ENCODE measurements at regions not wholly inside any gene's neighbourhood (a gene's known extent, or its start where the extent isn't known, plus 50 kb on each side); places are given as distances from the start of the nearest gene placed in this dataset.

DNA sequence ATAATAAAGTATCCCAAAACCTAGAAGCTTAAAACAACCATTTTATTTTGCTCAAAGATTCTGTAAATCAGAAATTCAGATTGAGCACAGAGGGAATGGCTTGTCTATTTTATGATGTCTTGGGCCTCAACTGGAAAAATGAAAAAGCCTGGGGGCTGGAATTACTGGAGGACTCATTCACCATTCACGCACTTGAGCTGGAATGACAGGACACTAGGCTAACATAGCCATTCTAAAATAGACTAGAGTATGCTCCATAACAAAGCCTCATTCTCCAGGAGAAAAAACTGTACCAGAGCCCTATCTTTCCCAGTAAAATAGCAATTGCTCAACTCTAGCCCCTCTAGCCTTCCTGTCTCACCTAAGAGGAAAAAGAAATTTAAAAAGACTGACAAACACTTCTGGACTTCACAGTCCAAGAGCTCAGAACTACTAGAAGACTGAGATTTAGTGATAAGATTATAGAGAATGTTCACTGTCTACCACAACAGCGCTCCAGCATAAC lies 145.4 kb upstream of the BTBD3 start:
- Histone ChIP-seq H3K4me3 (ENCODE audit: low read length in 2 of 2) (no peak overlapping the region), H3K36me3 (ENCODE audit: control insufficient read depth in 2 of 2, insufficient read depth in 2 of 2, low read length in 2 of 2) (no peaks in the 10 kb centered on the region), H3K27me3 (ENCODE audit: control insufficient read depth in 2 of 2, insufficient read depth in 2 of 2, low read length in 2 of 2) (no peaks in the 10 kb centered on the region), H3K9ac (ENCODE audit: low read depth in 1 of 2, low read length in 2 of 2) (no peak overlapping the region), H3K4me1 (ENCODE audit: control insufficient read depth in 2 of 2, insufficient read depth in 2 of 2, low read length in 2 of 2) (no peaks in the 10 kb centered on the region), H3K27ac (ENCODE audit: low read depth in 2 of 2, low read length in 2 of 2) (no peak overlapping the region), H3K9me3 (ENCODE audit: control insufficient read depth in 2 of 2, low read length in 2 of 2) (no peaks in the 10 kb centered on the region)

DNA sequence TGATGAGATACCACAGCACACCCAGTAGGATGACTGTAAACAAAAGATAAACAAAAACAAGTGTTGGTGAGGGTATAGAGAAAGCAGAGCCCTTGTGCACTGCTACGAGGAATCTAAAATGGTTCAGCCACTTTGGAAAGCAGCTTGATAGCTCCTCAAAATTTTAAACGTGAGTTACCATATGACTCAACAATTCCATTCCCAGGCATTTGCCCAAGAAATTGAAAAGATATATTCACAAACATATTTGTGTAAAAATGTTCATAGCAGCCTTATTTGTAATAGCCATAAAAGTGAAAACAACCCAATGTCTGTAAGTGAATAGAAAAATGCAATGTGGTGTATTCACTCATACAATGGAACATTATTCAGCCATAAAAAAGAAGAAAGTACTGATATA lies 141.0 kb upstream of the BTBD3 start:
- Histone ChIP-seq H3K27ac (ENCODE audit: low read depth in 2 of 2, low read length in 2 of 2) (no peak overlapping the region), H3K9me3 (ENCODE audit: control insufficient read depth in 2 of 2, low read length in 2 of 2) (no peaks in the 10 kb centered on the region), H3K27me3 (ENCODE audit: control insufficient read depth in 2 of 2, insufficient read depth in 2 of 2, low read length in 2 of 2) (no peaks in the 10 kb centered on the region), H3K9ac (ENCODE audit: low read depth in 1 of 2, low read length in 2 of 2) (no peak overlapping the region), H3K4me3 (ENCODE audit: low read length in 2 of 2) (no peak overlapping the region), H3K36me3 (ENCODE audit: control insufficient read depth in 2 of 2, insufficient read depth in 2 of 2, low read length in 2 of 2) (no peaks in the 10 kb centered on the region), H3K4me1 (ENCODE audit: control insufficient read depth in 2 of 2, insufficient read depth in 2 of 2, low read length in 2 of 2) (peaks cover 0 to 2% of the 10 kb centered on the region in 2 donors)

DNA sequence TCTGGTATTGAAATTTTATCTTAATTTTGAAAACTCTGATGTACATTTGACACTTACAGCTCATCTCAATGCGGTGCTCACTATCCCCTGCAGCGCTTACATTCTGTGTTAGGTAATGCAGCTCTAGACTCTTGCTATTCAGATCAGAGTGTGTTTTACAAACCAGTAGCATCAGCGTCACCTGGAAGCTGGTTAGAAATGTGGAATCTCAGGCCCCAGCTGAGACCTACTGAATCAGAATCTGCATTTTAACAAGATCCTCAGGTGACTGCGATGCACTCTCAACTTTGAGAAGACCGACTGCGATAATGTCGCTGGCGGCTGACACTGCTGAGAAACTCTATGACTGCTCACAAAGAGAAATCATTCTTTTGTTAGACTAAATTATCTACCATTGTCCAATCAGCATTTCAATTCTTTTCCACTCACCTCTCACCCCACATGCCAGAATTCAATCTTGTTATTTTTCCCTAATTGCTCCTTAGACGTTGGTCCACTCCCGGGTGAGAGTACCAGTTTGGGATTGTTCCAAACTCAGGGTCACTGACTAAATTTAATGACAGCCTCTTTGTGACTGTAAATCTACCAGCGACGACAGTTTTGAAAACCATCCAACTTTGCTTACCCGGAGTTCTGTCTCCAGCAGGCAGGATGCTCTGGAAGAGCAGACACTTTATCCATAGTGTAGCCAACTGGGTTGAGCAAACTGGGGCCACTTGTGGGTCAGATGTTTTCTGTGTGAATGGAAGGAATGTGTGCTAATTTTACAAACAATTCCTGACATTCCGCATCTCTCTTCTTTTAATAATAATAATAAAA lies 140.1 kb upstream of the BTBD3 start:
- no peak overlapping the region for H3K27ac ChIP-seq (ENCODE audit: low read depth in 2 of 2, low read length in 2 of 2)
- H3K27me3 ChIP-seq (ENCODE audit: control insufficient read depth in 2 of 2, insufficient read depth in 2 of 2, low read length in 2 of 2), result no peaks in the 10 kb centered on the region
- H3K4me3 ChIP-seq (ENCODE audit: low read length in 2 of 2), result no peak overlapping the region
- H3K4me1 ChIP-seq (ENCODE audit: control insufficient read depth in 2 of 2, insufficient read depth in 2 of 2, low read length in 2 of 2), result peaks cover 0 to 2% of the 10 kb centered on the region in 2 donors
- no peaks in the 10 kb centered on the region for H3K9me3 ChIP-seq (ENCODE audit: control insufficient read depth in 2 of 2, low read length in 2 of 2)
- H3K9ac ChIP-seq (ENCODE audit: low read depth in 1 of 2, low read length in 2 of 2), result no peak overlapping the region
- H3K36me3 ChIP-seq (ENCODE audit: control insufficient read depth in 2 of 2, insufficient read depth in 2 of 2, low read length in 2 of 2), result no peaks in the 10 kb centered on the region

DNA sequence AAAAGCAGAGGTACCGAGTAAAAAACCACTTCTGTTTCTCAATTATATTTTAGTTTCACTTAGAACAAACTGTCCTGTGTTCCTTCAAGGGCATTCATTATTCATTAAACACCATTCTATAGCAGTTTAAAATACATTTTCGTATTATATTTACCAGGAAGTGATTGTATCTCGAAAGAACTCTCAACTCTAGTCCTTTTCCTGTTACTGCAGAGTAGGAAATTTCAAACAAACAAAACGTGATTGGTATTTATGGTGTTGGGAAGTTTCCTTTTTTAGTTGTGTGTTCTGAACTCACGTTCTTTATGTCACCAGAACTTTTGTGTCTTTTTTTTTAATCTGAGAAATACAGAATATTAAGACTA lies 139.5 kb upstream of the BTBD3 start:
- Histone ChIP-seq H3K4me1 (ENCODE audit: control insufficient read depth in 2 of 2, insufficient read depth in 2 of 2, low read length in 2 of 2) (peaks cover 0 to 2% of the 10 kb centered on the region in 2 donors), H3K4me3 (ENCODE audit: low read length in 2 of 2) (no peak overlapping the region), H3K9ac (ENCODE audit: low read depth in 1 of 2, low read length in 2 of 2) (no peak overlapping the region), H3K27ac (ENCODE audit: low read depth in 2 of 2, low read length in 2 of 2) (no peak overlapping the region), H3K9me3 (ENCODE audit: control insufficient read depth in 2 of 2, low read length in 2 of 2) (no peaks in the 10 kb centered on the region), H3K36me3 (ENCODE audit: control insufficient read depth in 2 of 2, insufficient read depth in 2 of 2, low read length in 2 of 2) (no peaks in the 10 kb centered on the region), H3K27me3 (ENCODE audit: control insufficient read depth in 2 of 2, insufficient read depth in 2 of 2, low read length in 2 of 2) (no peaks in the 10 kb centered on the region)

DNA sequence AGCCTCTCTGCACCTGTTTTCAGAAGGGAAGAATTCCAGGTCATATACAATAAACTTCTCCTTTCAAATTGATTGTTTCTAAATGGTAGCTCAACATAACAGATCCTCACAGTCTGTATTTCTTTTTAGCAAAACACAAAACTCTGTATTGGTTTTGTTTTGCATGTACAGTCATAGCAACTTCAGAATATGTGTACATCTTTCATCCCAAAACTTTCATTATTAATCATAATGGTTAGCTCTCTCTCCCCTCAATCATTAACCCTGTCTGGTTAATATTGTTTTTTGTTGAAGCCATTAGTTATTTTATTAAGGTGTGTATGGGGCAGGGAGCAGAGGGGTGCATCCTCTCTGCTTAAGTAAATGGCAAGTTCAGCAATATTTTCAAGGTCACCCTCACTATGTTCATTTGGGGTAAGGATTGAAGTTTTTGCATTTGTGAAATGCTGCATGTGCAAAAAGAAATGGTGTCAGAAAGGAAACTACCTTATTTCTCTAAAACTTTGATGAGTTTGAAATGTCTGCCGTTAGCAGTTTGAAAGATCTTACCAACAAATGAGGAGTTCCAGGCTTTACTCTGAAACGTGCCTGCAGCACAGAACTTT lies 136.8 kb upstream of the BTBD3 start:
- H3K9me3 ChIP-seq (ENCODE audit: control insufficient read depth in 2 of 2, low read length in 2 of 2), result no peaks in the 10 kb centered on the region
- H3K4me1 ChIP-seq (ENCODE audit: control insufficient read depth in 2 of 2, insufficient read depth in 2 of 2, low read length in 2 of 2), result peaks cover 0 to 2% of the 10 kb centered on the region in 2 donors
- H3K4me3 ChIP-seq (ENCODE audit: low read length in 2 of 2), result no peak overlapping the region
- H3K9ac ChIP-seq (ENCODE audit: low read depth in 1 of 2, low read length in 2 of 2), result no peak overlapping the region
- H3K27ac ChIP-seq (ENCODE audit: low read depth in 2 of 2, low read length in 2 of 2), result no peak overlapping the region
- no peaks in the 10 kb centered on the region for H3K36me3 ChIP-seq (ENCODE audit: control insufficient read depth in 2 of 2, insufficient read depth in 2 of 2, low read length in 2 of 2)
- no peaks in the 10 kb centered on the region for H3K27me3 ChIP-seq (ENCODE audit: control insufficient read depth in 2 of 2, insufficient read depth in 2 of 2, low read length in 2 of 2)

DNA sequence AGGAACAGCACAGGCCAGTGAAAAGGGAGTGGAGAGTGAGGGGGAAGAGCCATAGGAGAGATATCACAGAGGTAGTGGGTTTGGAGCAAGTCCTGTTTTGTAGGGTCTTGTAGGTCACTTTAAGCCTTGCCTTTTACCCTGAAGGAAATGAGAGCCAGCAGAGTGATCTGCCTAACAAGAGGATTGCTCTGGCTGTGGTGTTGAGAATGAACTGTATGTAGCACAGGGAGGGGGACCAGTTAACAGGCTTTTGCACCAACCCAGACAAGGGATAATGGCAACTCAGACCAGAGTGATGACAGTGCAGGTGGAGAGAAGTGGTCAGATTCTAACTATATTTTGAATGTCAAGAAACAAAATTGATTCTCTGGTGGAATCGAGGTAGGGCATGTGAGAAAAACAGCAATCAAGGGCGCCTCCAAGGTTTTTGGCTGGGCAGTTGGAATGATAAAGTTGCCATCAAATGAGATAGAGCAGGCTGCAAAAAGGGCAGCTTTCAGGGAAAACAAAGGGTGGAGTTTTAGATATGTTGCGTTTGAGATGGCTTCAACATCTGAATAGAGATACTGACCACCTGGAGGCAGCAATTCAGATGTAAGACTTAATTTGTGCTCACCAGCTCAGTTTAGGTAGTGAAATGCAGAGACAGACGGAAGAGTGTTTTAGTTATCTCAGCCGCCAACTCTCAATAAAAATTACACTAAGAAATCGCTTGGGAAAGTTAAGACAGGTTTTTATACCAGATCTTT lies 134.4 kb upstream of the BTBD3 start:
- no peak overlapping the region for H3K4me3 ChIP-seq (ENCODE audit: low read length in 2 of 2)
- H3K9ac ChIP-seq (ENCODE audit: low read depth in 1 of 2, low read length in 2 of 2), result no peak overlapping the region
- H3K27ac ChIP-seq (ENCODE audit: low read depth in 2 of 2, low read length in 2 of 2), result no peak overlapping the region
- no peaks in the 10 kb centered on the region for H3K9me3 ChIP-seq (ENCODE audit: control insufficient read depth in 2 of 2, low read length in 2 of 2)
- no peaks in the 10 kb centered on the region for H3K27me3 ChIP-seq (ENCODE audit: control insufficient read depth in 2 of 2, insufficient read depth in 2 of 2, low read length in 2 of 2)
- H3K36me3 ChIP-seq (ENCODE audit: control insufficient read depth in 2 of 2, insufficient read depth in 2 of 2, low read length in 2 of 2), result no peaks in the 10 kb centered on the region
- H3K4me1 ChIP-seq (ENCODE audit: control insufficient read depth in 2 of 2, insufficient read depth in 2 of 2, low read length in 2 of 2), result no peaks in the 10 kb centered on the region

DNA sequence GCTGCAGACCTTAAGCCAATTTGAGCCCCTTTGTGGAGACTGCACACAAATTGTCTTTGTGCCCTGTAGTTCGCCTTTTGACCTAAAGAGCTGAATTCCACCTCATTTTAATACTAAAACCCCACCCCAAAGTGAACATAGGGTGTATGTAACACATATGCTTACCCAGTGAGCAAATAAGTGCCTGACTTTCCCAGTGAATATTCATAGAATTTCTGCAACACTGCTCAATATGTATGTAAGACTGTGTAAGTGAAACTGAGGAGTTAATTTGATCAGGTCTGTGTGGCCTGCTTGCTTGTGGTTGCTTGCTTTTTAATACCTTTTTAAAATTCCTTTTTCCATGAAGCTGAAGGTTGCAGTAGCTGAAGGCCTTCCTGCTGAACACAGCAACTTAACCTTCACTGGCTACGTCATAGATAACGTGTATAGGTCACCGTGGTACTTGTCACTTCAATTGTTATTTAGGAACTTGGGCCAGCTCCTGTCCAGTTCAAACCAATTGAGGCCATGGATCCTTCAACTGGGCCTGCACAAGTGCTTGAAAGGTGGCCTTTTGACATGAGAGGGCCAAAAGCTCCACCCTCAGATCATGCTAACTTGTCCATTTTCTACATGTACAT lies 131.7 kb upstream of the BTBD3 start:
- H3K4me3 ChIP-seq (ENCODE audit: low read length in 2 of 2), result no peak overlapping the region
- no peaks in the 10 kb centered on the region for H3K9me3 ChIP-seq (ENCODE audit: control insufficient read depth in 2 of 2, low read length in 2 of 2)
- H3K36me3 ChIP-seq (ENCODE audit: control insufficient read depth in 2 of 2, insufficient read depth in 2 of 2, low read length in 2 of 2), result no peaks in the 10 kb centered on the region
- no peak overlapping the region for H3K9ac ChIP-seq (ENCODE audit: low read depth in 1 of 2, low read length in 2 of 2)
- H3K27ac ChIP-seq (ENCODE audit: low read depth in 2 of 2, low read length in 2 of 2), result no peak overlapping the region
- no peaks in the 10 kb centered on the region for H3K27me3 ChIP-seq (ENCODE audit: control insufficient read depth in 2 of 2, insufficient read depth in 2 of 2, low read length in 2 of 2)
- no peaks in the 10 kb centered on the region for H3K4me1 ChIP-seq (ENCODE audit: control insufficient read depth in 2 of 2, insufficient read depth in 2 of 2, low read length in 2 of 2)

DNA sequence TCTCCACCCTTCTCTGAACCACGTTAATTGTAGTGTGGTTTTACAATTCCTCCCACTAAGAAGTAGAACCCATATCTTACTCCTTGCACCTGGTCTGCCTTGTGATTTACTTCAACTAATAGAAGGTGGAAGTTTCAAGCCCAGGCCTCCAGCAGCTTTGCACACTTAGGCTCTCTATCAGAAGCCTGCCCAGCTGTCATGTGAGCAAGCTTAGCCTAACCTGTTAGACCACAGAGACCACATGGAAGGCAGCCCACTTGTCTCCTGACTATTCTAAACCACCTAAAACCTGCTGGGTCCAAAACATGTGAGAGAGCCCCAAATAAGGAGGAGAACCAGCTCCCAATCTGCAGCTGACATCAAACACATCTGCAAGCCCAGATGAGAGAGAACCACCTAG lies 127.6 kb upstream of the BTBD3 start:
- no peaks in the 10 kb centered on the region for H3K36me3 ChIP-seq (ENCODE audit: control insufficient read depth in 2 of 2, insufficient read depth in 2 of 2, low read length in 2 of 2)
- H3K9ac ChIP-seq (ENCODE audit: low read depth in 1 of 2, low read length in 2 of 2), result no peak overlapping the region
- H3K27ac ChIP-seq (ENCODE audit: low read depth in 2 of 2, low read length in 2 of 2), result no peak overlapping the region
- H3K4me3 ChIP-seq (ENCODE audit: low read length in 2 of 2), result no peak overlapping the region
- no peaks in the 10 kb centered on the region for H3K9me3 ChIP-seq (ENCODE audit: control insufficient read depth in 2 of 2, low read length in 2 of 2)
- no peaks in the 10 kb centered on the region for H3K4me1 ChIP-seq (ENCODE audit: control insufficient read depth in 2 of 2, insufficient read depth in 2 of 2, low read length in 2 of 2)
- H3K27me3 ChIP-seq (ENCODE audit: control insufficient read depth in 2 of 2, insufficient read depth in 2 of 2, low read length in 2 of 2), result no peaks in the 10 kb centered on the region

DNA sequence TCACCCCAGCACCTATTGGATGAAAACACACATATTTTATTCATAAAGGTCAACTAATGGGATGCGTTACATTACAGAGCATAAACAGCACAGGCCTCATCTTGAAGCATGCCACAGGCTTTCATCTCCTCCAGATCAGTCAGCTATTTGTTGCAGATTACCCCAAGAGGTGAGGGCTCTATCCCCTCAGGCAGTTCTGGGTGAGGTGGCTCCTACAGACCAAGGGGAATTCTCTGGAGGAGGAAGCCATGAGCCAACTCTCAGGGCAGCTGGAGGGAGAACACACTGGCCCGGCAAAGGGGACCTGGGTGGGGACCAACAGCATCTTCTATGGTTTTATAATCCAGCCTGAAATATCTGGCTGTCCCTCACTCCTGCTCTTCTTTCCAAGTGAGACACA lies 126.4 kb upstream of the BTBD3 start:
- H3K4me1 ChIP-seq (ENCODE audit: control insufficient read depth in 2 of 2, insufficient read depth in 2 of 2, low read length in 2 of 2), result no peaks in the 10 kb centered on the region
- H3K4me3 ChIP-seq (ENCODE audit: low read length in 2 of 2), result no peak overlapping the region
- H3K27ac ChIP-seq (ENCODE audit: low read depth in 2 of 2, low read length in 2 of 2), result no peak overlapping the region
- no peak overlapping the region for H3K9ac ChIP-seq (ENCODE audit: low read depth in 1 of 2, low read length in 2 of 2)
- H3K9me3 ChIP-seq (ENCODE audit: control insufficient read depth in 2 of 2, low read length in 2 of 2), result no peaks in the 10 kb centered on the region
- no peaks in the 10 kb centered on the region for H3K36me3 ChIP-seq (ENCODE audit: control insufficient read depth in 2 of 2, insufficient read depth in 2 of 2, low read length in 2 of 2)
- H3K27me3 ChIP-seq (ENCODE audit: control insufficient read depth in 2 of 2, insufficient read depth in 2 of 2, low read length in 2 of 2), result no peaks in the 10 kb centered on the region
